ENCODE measurements at regions not wholly inside any gene's neighbourhood (a gene's known extent, or its start where the extent isn't known, plus 50 kb on each side); places are given as distances from the start of the nearest gene placed in this dataset.

- DNase-seq = peak; percentile 41 to 90 (median 82)
These were observed 515.0 kb downstream of the TBC1D4 start for GRCh38 chr13:74966814-74967424.

DNA sequence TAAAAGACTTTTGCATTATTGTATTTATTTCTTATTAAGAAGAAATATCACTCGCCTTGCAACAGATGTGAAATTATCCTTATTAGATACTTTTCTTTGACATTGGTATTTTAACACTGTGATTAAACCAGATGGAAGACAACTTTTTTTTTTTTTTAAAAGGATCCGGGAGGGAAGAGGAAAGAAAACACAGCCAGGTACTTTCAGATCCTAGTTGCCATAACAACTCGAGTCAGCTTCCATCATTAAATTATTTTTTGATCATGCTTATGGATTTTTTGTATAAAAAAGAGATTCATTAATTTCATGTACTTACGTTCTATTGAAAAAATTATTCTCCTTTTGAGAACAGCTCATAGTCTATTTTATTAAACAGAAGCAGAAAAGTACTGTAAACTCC, 515.7 kb downstream of the TBC1D4 start:
- DNase-seq = peak in 1 of 3 donors; percentile 9

DNA sequence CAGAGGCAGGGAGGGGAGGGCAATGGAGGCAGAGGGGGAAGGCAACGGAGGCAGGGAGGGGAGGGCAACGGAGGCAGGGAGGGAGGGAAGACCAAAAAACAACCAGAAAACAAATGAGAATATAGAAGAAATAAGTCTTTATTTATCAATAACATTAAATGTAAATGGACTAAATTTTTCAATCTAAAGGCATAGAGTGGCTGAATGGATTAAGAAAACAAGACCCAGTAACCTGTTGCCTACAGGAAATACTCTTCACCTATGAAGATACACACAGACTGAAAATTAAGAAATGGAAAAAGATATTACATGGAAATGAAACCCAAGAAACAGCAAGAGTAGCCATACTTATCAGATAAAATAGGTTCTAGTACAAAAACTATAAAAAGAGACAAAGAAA, 536.3 kb downstream of the TBC1D4 start:
- DNase-seq = no peak

DNA sequence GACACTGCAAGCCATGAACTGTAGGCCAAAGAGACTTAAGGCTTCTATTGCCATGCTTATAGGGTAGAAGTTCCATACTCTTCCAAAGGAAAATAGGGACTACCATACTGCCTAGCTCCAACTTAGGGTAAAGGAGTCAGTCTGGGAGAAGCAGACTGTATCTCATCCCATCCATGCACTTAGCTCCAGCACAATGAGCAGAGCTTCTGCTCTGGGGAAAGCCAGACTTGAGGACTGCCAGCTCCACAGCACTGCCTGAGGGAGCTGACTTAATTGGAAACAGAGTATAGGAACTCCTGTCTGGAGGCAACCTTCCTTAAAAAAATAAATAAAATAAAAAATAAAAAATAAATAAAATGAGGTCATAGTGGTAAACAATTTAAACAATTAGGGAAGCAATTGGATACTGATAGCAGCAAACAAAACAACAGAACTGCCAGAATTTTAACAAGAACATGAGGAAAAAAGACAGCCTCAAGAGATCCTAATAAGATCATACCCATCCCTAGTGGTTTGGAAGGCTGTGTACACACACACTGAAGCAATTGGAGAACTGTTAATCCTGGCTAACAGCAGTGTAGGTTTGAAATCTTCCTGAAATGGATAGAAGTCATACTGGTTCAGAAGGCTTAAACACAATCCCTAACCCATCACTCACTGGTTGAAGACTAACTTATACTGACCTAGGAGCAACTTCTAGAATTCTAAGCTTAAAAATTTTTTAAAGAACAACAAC, 550.1 kb downstream of the TBC1D4 start:
- no peak for DNase-seq

GRCh38 chr13:74930402-74931165, 551.4 kb downstream of the TBC1D4 start:
- peak in 1 of 3 donors; percentile 45 for DNase-seq

- no peak for DNase-seq
These were observed 552.5 kb downstream of the TBC1D4 start for GRCh38 chr13:74929436-74929835.

GRCh38 chr13:74927823-74928222, 554.1 kb downstream of the TBC1D4 start:
- DNase-seq = no peak

DNA sequence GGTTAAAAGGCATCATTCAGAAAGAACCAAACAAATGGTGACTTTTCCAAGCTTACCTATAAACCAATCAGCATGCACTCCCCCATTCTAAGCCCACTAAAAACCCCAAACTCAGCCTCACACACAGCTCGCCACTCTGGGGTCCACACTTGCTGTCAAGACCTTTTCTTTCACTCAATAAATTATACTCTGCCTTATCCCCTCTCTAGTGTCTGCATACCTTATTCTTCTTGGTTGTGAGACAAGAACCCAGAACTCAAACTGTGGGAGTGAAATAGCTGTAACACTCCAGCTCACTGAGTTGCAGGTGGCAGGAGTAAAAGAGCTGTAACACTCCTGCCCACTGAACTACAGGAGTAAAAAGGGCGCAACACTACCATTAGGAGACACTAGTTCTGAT, 559.0 kb downstream of the TBC1D4 start:
- no peak for DNase-seq

DNA sequence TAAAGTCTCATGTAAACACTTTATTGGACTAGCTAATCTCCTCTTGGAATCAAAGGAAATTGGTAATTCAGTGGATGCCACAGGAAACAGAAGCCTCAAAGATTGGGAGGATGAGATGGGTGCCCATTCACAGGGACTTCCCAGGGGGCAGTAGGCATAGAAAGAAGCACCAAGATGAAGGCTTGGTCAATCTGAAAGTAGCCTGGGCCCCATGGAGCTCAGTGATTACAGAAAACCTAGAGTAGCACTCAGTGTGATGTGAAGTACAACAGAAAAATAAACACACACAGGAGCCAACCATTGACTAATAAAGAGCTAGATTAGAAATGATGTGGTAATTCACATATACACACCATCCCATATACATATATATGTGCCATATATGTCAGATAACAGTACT, 560.6 kb downstream of the TBC1D4 start:
- no peak for DNase-seq

GRCh38 chr13:74920920-74921319, 561.0 kb downstream of the TBC1D4 start:
- no peak for DNase-seq

DNA sequence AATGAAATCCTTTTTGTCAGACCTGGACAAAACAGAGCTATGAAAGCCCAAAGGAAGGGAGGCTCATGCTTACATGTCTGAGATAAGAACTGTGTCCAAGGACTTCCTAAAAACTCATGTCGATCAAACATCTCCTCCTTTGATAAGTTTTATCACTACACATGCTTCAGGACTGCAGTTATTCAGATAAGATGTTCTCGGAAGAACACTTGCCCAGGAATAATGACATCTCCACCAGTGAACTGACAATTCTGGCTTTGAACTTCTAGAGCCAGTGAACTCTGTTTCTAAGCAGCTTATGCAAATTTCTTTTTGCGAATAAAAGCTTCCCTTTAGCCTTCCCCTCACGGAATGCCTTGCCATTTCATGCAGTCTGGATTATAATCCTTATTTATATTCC, 561.6 kb downstream of the TBC1D4 start:
- DNase-seq = no peak

DNA sequence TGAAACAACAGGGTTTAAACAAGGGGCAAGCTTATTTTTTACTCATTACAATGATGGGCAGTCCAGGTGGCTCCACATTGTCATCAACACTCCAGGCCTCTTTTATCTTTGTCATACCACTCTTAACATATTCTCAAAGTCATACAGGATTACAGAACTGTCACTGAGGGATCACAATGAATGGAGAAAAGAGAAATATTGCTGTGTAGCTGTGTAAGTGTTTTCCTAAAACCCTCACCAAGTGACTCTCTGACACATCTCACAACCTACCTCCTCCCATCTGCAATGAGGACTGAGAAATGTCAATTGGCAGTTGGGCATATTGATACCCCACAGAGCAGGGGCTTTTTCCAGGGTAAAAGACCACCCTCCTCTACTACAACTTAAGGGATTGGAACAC, 562.1 kb downstream of the TBC1D4 start:
- DNase-seq = no peak

DNA sequence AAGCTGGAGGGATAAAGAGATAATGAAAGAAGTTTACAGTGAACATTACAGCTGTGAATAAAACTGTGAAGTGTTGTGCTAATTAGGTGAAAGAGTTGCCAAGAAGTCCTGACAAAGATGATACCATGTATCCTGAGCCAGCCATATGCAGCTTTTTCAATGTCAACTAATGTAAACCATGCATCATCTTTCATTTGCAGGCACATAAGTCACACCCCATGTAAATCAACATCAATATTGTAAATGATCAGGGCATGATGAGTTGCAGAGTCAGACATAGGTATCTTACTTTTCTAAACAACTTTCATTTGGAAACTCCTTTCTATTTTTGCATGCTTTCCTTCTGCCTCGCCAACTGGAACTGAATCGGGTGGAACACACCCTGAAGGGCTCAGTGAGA, 569.1 kb downstream of the TBC1D4 start:
- DNase-seq = no peak

- DNase-seq = no peak
These were observed 571.6 kb downstream of the TBC1D4 start for GRCh38 chr13:74910415-74910814.

DNA sequence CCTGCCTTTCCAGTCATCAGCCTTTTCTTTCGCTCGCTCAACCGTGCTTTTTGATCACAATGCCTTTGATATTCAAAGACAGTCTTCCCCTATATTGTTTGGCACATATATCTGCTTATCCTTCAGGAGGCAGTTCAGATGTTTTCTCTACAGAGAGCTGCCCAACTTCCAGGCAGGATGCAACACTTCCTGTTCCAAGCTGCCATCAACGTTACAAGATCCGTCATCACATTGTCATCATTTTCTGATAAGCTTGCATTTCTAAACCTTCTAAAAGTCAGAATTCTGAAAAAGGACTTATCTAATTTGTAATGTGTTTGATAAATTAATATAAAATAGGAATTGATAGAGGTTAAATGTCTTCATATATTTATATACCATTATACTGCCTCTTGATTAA, 574.2 kb downstream of the TBC1D4 start:
- DNase-seq = no peak

- DNase-seq = no peak
These were observed 577.4 kb downstream of the TBC1D4 start for GRCh38 chr13:74904556-74904955.

DNA sequence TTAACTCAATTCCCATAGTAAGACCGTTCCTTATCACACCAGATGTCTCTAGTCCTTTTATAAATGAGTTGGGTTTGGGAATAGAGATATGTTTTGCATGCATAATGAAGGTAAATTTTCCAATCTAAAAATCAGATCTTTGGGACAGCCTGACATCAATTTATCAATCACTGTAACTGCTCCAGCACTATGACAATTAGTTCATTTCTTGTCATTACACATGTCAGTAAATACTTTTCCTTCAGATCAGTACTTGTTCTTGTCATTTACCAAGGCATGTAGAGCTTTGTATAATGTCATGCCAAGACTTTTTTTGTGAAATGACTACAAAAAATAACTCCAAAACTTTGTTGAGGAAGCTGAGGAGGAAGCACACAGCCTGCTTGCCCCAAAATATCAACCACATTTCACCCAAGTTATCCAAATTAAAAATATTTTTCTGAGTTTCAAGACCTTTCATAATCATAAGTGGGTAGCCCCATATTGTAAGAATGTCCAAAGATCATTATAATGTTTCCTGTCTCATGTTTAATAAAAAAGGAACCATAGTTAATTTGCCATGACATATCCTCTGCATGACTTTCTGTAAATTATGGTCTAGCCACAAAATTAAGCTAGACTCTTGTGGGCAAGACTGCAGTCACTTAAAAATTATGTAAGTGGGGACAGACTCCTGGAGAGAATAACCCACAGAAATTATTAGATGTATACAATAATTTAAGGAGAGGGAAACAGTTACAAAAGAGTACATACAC, 586.8 kb downstream of the TBC1D4 start:
- no peak for DNase-seq

DNA sequence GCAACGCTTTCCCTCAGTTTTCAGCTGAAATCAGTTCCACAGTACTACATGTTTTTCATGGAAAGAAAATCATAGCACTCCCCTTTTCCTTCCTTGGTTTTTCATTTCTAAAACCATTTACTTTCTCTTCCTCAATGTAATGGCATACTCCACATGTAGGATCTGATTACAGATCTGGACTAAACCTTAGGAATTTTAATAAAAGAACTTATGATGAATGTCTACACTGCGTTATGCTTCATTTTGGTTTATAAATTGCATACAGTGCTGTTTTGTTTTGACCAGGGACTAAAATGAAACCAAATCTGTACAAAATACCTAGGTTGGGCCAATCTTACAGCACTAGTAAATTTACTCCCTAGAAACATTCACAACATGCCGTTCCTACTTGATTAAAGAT, 589.9 kb downstream of the TBC1D4 start:
- DNase-seq = peak in 1 of 3 donors; percentile 21

DNA sequence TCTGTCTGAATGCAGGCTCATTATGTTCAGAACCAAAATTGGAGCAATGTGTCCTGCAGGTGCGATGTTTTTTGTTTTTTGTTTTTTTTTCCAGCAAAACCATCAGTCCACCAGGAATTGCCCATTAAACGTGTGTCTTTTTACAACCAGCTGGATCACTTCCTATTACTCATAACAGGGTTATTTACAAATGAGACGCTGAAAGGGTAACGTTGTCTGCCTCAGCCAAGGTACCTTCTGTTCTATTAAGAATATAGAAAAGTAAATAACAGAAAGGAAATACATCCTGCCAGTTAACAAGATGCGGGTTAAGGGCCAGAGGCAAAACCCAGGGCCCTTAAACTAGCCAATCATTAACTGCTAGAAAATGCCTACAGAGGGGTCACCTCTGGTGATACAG, 590.4 kb downstream of the TBC1D4 start:
- DNase-seq = no peak

DNA sequence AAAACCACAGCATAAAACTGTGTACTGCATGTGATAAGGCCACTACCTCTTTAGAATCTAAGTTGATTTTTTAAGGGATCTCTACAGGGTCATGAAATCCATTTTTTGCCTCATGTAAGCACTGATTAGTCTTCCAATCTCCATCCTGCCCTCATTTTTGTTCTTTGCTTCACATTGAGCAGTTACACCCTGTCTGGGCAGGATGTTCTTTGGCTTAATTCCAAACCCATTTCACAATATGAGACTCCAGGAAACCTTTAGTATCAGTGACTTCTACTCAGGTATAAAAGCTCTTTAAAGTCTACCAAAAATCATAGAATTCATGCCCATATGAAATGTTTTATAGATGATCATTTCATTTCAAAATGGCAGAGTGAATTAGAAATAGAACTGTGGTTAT, 592.6 kb downstream of the TBC1D4 start:
- DNase-seq = no peak

DNA sequence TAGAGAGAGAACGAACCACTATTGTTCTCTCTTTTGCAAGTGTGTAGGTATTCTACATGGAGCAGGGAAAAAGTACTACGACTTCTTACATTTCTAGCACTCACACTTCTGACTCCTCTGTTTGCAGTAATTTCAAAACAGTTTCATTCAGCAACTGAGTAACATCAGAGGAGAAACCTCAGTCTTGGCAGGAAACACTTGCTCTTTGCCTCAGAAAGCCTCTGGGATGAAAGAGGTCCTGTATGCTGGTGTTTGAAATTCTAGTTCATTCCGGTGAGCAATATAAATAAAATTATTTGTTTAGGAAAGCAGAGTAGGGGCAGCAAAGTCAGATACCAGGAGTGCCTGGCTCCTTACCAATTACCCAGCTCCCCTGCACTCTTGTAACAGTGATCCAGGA, 595.5 kb downstream of the TBC1D4 start:
- DNase-seq = peak in 1 of 3 donors; percentile 49

GRCh38 chr13:74883834-74884233, 598.1 kb downstream of the TBC1D4 start:
- no peak for DNase-seq
